Mesendoderm (in vitro differentiated cells): ENCODE measurements at regions not wholly inside any gene's neighbourhood (a gene's known extent, or its start where the extent isn't known, plus 50 kb on each side); places are given as distances from the start of the nearest gene placed in this dataset.

Source experiments
- DNase-seq: peaks from one replicate; pipeline ENCODE4 v3.0.0; 2013
- H2AK5ac ChIP-seq: 2 replicates; pipeline ENCODE4 v1.6.1; 2013; ENCODE audit warnings: low read length, inconsistent platforms
- H2BK120ac ChIP-seq: 2 replicates; pipeline ENCODE4 v1.6.1; 2013; ENCODE audit warnings: low read depth, mild to moderate bottlenecking, low read length, moderate library complexity, mixed read lengths
- H2BK15ac ChIP-seq: replicated peaks from 2 replicates; pipeline ENCODE4 v1.6.1; 2013; ENCODE audit warnings: low read depth, mild to moderate bottlenecking, moderate library complexity
- H2BK5ac ChIP-seq: 2 replicates; pipeline ENCODE4 v1.6.1; 2013; ENCODE audit warnings: low read length, inconsistent platforms
- H3K18ac ChIP-seq: 2 replicates; pipeline ENCODE4 v1.6.1; 2013; ENCODE audit warnings: mild to moderate bottlenecking, low read length, mixed read lengths
- H3K23ac ChIP-seq: one replicate; pipeline ENCODE4 v1.6.1; 2013; ENCODE audit warnings: low read length
- H3K27ac ChIP-seq: 2 replicates; pipeline ENCODE4 v1.5.1; 2013; ENCODE audit warnings: low read depth, mild to moderate bottlenecking, inconsistent platforms, low read length, moderate library complexity
- H3K27me3 ChIP-seq: 2 replicates; pipeline ENCODE4 v1.6.1; 2013; ENCODE audit warnings: low read length, control low read depth, mild to moderate bottlenecking, inconsistent platforms; ENCODE audit not compliant: insufficient read depth, poor library complexity
- H3K36me3 ChIP-seq: 2 replicates; pipeline ENCODE4 v1.6.1; 2013; ENCODE audit warnings: low read length, inconsistent platforms; ENCODE audit not compliant: control insufficient read depth, insufficient read depth
- H3K4ac ChIP-seq: one replicate; pipeline ENCODE4 v1.6.1; 2013; ENCODE audit warnings: low read depth, mild to moderate bottlenecking, low read length, moderate library complexity
- H3K4me1 ChIP-seq: 2 replicates; pipeline ENCODE4 v1.6.1; 2013; ENCODE audit warnings: low read depth, low read length, inconsistent platforms; ENCODE audit not compliant: control insufficient read depth
- H3K4me2 ChIP-seq: 2 replicates; pipeline ENCODE4 v1.6.1; 2013; ENCODE audit warnings: low read length
- H3K4me3 ChIP-seq: 2 replicates; pipeline ENCODE4 v1.5.1; 2013; ENCODE audit warnings: mild to moderate bottlenecking, low read length
- H3K56ac ChIP-seq: one replicate; pipeline ENCODE4 v1.6.1; 2013; ENCODE audit warnings: low read length
- H3K79me1 ChIP-seq: 2 replicates; pipeline ENCODE4 v1.6.1; 2013; ENCODE audit warnings: low read length, inconsistent platforms
- H3K79me2 ChIP-seq: 2 replicates; pipeline ENCODE4 v1.6.1; 2013; ENCODE audit warnings: mild to moderate bottlenecking, low read length; ENCODE audit not compliant: control insufficient read depth, insufficient read depth
- H3K9ac ChIP-seq: 2 replicates; pipeline ENCODE4 v1.6.1; 2013; ENCODE audit warnings: low read length, inconsistent platforms
- H4K5ac ChIP-seq: one replicate; pipeline ENCODE4 v1.6.1; 2013; ENCODE audit warnings: low read length
- H4K8ac ChIP-seq: one replicate; pipeline ENCODE4 v1.6.1; 2013; ENCODE audit warnings: low read depth, mild to moderate bottlenecking, control low read depth, low read length, moderate library complexity
- WGBS: extraction: QIAGEN DNeasy Blood & Tissue Kit; methylation state at CpG from one replicate; pipeline ENCODE4 v1.1.7; 2013; ENCODE audit warnings: low lambda C conversion rate, missing lambda C conversion rate; ENCODE audit not compliant: insufficient coverage; ENCODE audit errors: extremely low coverage; 5-methylcytosine and 5-hydroxymethylcytosine counted together

DNA sequence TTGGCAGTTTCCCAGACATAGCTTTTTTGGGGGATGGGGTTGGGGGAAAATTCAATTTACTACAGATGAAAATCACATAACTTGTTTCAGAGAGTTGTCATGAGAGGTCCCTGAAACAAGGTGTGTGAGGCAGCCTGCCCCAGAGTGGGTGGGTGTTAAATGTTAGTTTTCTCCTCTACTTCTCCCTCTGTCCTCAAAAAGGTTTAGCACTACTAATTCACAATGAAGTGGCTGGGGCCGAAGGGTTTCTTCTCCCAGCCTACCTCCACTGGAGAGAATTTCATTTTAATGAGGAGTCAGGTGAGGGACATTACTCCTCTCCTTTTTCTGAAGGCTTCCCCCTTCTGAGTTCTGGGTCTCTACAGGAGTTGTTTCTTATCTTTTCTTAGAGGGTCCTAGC, 103.3 kb downstream of the C1orf94 start:
- DNase-seq = no peak
- Histone ChIP-seq H3K27ac (no peak overlapping the region), H3K56ac (no peak overlapping the region), H3K27me3 (no peaks in the 10 kb centered on the region), H3K4me2 (no peak overlapping the region), H3K79me1 (no peaks in the 10 kb centered on the region), H2BK15ac (no peak overlapping the region), H4K5ac (no peak overlapping the region), H2BK5ac (no peak overlapping the region), H3K79me2 (no peaks in the 10 kb centered on the region), H2AK5ac (no peak overlapping the region), H3K36me3 (no peaks in the 10 kb centered on the region), H3K18ac (no peak overlapping the region), H3K23ac (no peak overlapping the region), H3K4me1 (no peaks in the 10 kb centered on the region), H3K4me3 (no peak overlapping the region), H4K8ac (no peak overlapping the region), H2BK120ac (no peak overlapping the region), H3K4ac (no peak overlapping the region), H3K9ac (no peak overlapping the region)
- WGBS = no CpG with 5 or more reads among the region's 1 CpG

DNA sequence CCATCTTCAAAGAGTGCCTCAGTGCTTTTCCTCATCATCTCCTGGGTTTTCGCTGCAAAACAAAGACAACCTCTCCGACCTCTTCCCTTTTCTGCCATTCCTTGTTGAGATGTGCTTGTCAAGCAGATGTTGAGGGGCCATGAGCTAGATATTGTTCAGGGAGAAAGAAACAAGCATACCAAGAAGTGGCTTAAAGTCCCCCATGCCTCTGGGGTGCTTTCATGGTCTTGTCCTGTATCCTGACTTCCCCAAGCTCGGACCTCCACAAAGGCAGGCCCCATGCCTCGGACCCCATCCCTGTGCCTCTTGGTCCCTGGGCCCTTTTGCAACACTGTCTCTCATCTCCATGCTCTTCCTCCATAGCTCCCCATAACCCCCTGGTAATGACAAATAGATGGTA, 103.8 kb downstream of the C1orf94 start:
- no peaks in the 10 kb centered on the region for H3K27me3 ChIP-seq
- H3K79me1 ChIP-seq = no peaks in the 10 kb centered on the region
- H3K9ac ChIP-seq = no peak overlapping the region
- H2BK5ac ChIP-seq = no peak overlapping the region
- no CpG with 5 or more reads among the region's 4 CpGs for WGBS
- H3K23ac ChIP-seq = no peak overlapping the region
- no peaks in the 10 kb centered on the region for H3K79me2 ChIP-seq
- H3K36me3 ChIP-seq = no peaks in the 10 kb centered on the region
- no peak overlapping the region for H3K4ac ChIP-seq
- H3K27ac ChIP-seq = no peak overlapping the region
- no peak overlapping the region for H3K4me3 ChIP-seq
- H2BK120ac ChIP-seq = no peak overlapping the region
- no peak overlapping the region for H3K4me2 ChIP-seq
- no peak overlapping the region for H3K18ac ChIP-seq
- H4K5ac ChIP-seq = no peak overlapping the region
- no peak for DNase-seq
- H3K4me1 ChIP-seq = no peaks in the 10 kb centered on the region
- no peak overlapping the region for H2AK5ac ChIP-seq
- H2BK15ac ChIP-seq = no peak overlapping the region
- H4K8ac ChIP-seq = no peak overlapping the region
- H3K56ac ChIP-seq = no peak overlapping the region

DNA sequence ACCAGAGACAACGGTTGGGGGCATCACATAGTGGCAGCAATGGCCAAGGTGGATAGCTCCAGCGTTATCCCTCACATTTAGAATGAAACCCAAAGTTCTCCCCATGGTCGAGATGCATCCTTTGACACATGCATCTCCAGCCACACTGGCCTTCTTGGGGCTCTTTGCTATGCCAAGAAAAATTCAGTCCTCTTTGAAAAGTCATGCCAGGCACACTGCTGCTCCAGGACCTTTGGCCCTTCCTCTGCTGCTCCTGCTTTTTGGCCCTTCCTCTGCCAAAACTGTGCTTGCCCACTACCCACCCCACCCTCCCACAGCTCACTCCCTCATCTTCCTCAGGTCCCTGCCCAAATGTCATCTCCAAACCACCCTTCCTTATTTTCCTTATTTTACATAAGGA, 106.4 kb downstream of the C1orf94 start:
- Histone ChIP-seq H3K56ac (no peak overlapping the region), H3K4me3 (no peak overlapping the region), H3K4me1 (no peaks in the 10 kb centered on the region), H3K4ac (no peak overlapping the region), H3K36me3 (no peaks in the 10 kb centered on the region), H2BK15ac (no peak overlapping the region), H3K27ac (no peak overlapping the region), H2BK120ac (no peak overlapping the region), H3K79me2 (no peaks in the 10 kb centered on the region), H4K8ac (no peak overlapping the region), H2BK5ac (no peak overlapping the region), H2AK5ac (no peak overlapping the region), H4K5ac (no peak overlapping the region), H3K23ac (no peak overlapping the region), H3K9ac (no peak overlapping the region), H3K18ac (no peak overlapping the region), H3K79me1 (no peaks in the 10 kb centered on the region), H3K27me3 (no peaks in the 10 kb centered on the region), H3K4me2 (no peak overlapping the region)
- no peak for DNase-seq
- no CpG with 5 or more reads among the region's 3 CpGs for WGBS

DNA sequence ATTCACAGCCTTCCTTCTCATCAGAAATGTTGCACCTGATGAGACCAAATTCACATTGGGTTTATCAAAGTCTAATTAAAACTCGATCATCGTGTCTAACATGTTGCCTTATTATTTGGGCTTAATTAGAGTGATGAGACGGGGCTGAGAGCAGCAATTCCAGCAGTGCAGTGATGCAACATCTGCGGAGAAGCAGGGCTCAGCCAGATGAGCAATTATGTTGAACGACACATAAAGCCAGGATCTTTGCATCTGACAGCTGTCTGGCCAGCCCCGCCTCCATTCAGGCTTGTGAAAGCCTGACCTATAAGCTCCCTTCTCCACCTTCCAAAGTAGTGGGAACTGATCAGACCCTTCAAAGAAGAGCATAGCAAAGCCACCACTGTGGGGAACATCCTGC, 109.8 kb downstream of the C1orf94 start:
- H3K36me3 ChIP-seq = no peaks in the 10 kb centered on the region
- no peak overlapping the region for H3K18ac ChIP-seq
- WGBS = no CpG with 5 or more reads among the region's 6 CpGs
- H3K23ac ChIP-seq = no peak overlapping the region
- H3K27me3 ChIP-seq = no peaks in the 10 kb centered on the region
- no peak overlapping the region for H2BK120ac ChIP-seq
- no peak overlapping the region for H2BK15ac ChIP-seq
- no peak overlapping the region for H4K5ac ChIP-seq
- H3K4ac ChIP-seq = no peak overlapping the region
- no peak for DNase-seq
- no peaks in the 10 kb centered on the region for H3K79me2 ChIP-seq
- no peaks in the 10 kb centered on the region for H3K4me1 ChIP-seq
- H2AK5ac ChIP-seq = no peak overlapping the region
- no peak overlapping the region for H2BK5ac ChIP-seq
- no peak overlapping the region for H3K9ac ChIP-seq
- no peak overlapping the region for H3K56ac ChIP-seq
- H4K8ac ChIP-seq = no peak overlapping the region
- no peaks in the 10 kb centered on the region for H3K79me1 ChIP-seq
- H3K4me2 ChIP-seq = no peak overlapping the region
- no peak overlapping the region for H3K27ac ChIP-seq
- no peak overlapping the region for H3K4me3 ChIP-seq

DNA sequence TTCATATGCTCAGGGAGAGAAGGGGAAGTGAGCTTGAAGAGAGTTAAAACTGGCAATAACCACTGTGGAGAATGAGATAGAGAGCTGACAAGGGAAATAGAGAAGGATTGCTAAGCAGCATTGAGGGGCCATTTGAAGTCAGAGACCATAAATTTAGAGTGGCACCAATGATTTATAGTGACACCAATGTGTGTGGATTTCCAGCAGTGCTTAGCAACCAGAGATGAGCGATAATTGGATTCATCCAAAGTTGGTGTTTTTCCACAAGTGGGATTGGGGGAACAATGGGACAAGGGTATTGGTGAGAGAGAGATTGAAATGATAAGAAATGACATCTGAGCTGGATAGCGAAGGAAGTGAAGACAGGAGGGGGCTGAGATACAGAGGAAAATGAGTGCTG, 114.1 kb downstream of the C1orf94 start:
- H3K4ac ChIP-seq = no peak overlapping the region
- no peak overlapping the region for H4K8ac ChIP-seq
- no peaks in the 10 kb centered on the region for H3K79me1 ChIP-seq
- H3K36me3 ChIP-seq = no peaks in the 10 kb centered on the region
- H3K56ac ChIP-seq = no peak overlapping the region
- no peak overlapping the region for H3K4me3 ChIP-seq
- no peaks in the 10 kb centered on the region for H3K79me2 ChIP-seq
- H3K4me1 ChIP-seq = no peaks in the 10 kb centered on the region
- H3K4me2 ChIP-seq = no peak overlapping the region
- no peak overlapping the region for H2BK15ac ChIP-seq
- H2AK5ac ChIP-seq = no peak overlapping the region
- no peak overlapping the region for H4K5ac ChIP-seq
- H3K9ac ChIP-seq = no peak overlapping the region
- H2BK120ac ChIP-seq = no peak overlapping the region
- H3K27ac ChIP-seq = no peak overlapping the region
- no peaks in the 10 kb centered on the region for H3K27me3 ChIP-seq
- H3K18ac ChIP-seq = no peak overlapping the region
- no peak overlapping the region for H3K23ac ChIP-seq
- no peak overlapping the region for H2BK5ac ChIP-seq
- DNase-seq = no peak
- WGBS = no CpG with 5 or more reads among the region's 2 CpGs

DNA sequence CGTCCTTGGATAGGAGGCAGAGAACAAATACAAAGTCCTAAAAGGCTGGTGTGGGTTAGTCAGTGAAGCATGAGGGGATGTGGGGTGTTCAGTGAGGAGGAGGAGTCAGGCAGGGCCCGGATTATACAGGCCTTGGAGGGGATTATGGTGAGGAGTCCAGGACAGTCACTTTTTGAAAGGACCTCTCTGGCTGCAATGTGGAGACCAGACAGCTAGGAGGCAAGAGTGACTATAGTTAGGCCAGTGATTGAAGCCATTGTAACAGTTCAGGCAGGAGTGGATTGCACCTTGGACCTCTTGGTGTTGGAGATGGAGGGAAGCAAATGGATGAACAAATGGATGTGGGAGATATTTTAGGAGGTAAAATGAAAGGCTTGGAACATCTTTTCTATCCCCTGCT, 115.8 kb downstream of the C1orf94 start:
- H4K8ac ChIP-seq = no peak overlapping the region
- no peak overlapping the region for H2BK5ac ChIP-seq
- no peak overlapping the region for H2BK15ac ChIP-seq
- no peak overlapping the region for H2AK5ac ChIP-seq
- no peaks in the 10 kb centered on the region for H3K27me3 ChIP-seq
- no peaks in the 10 kb centered on the region for H3K36me3 ChIP-seq
- H3K4me2 ChIP-seq = no peak overlapping the region
- H3K27ac ChIP-seq = no peak overlapping the region
- no peak overlapping the region for H3K23ac ChIP-seq
- no CpG with 5 or more reads among the region's 2 CpGs for WGBS
- DNase-seq = peak; percentile 47
- no peak overlapping the region for H3K4ac ChIP-seq
- no peaks in the 10 kb centered on the region for H3K79me1 ChIP-seq
- no peaks in the 10 kb centered on the region for H3K79me2 ChIP-seq
- no peak overlapping the region for H3K18ac ChIP-seq
- H4K5ac ChIP-seq = no peak overlapping the region
- no peaks in the 10 kb centered on the region for H3K4me1 ChIP-seq
- no peak overlapping the region for H3K4me3 ChIP-seq
- no peak overlapping the region for H3K9ac ChIP-seq
- H2BK120ac ChIP-seq = no peak overlapping the region
- H3K56ac ChIP-seq = no peak overlapping the region
